Caco-2 (cell line): ENCODE measurements at regions not wholly inside any gene's neighbourhood (a gene's known extent, or its start where the extent isn't known, plus 50 kb on each side); places are given as distances from the start of the nearest gene placed in this dataset.

Source experiments
- BruUV-seq: library from RNA; stranded (reverse); fragments of 400-500 nt; replicated peaks from 2 replicates; lab custom pipeline; 2021; lab: Mats Ljungman, UMichigan
- CTCF ChIA-PET: fragments of 300-600 bp; sonication (Branson Sonifier 250); formaldehyde crosslinking; loops from one replicate; lab custom pipeline; 2022; ENCODE audit warnings: antibody characterized with exemption; lab: Charles Lee
- POLR2A ChIA-PET: fragments of 300-600 bp; sonication (Branson Sonifier 250); formaldehyde crosslinking; loops from one replicate; lab custom pipeline; 2022; ENCODE audit warnings: antibody characterized with exemption; lab: Charles Lee
- DNase-seq, 2 experiments: peaks; one replicate each; pipeline versions ENCODE4 v3.0.0 to v3.0.0-alpha.2; 2020 to 2022
- H3K27me3 ChIP-seq: replicated peaks from 2 replicates; pipeline ENCODE4 v1.6.0; 2011; ENCODE audit warnings: low read length; ENCODE audit not compliant: control insufficient read depth, insufficient read depth
- H3K36me3 ChIP-seq: 2 replicates; pipeline ENCODE4 v1.5.1; 2011; ENCODE audit warnings: low read length; ENCODE audit not compliant: control insufficient read depth, insufficient read depth
- H3K4me1 ChIP-seq: fragments of 250-450 bp; sonication (Bioruptor Pico); 2 replicates; pipeline ENCODE4 v1.5.1; 2020; ENCODE audit warnings: mild to moderate bottlenecking
- H3K4me3 ChIP-seq: 2 replicates; pipeline ENCODE4 v1.5.1; 2011; ENCODE audit warnings: low read depth, mild to moderate bottlenecking, control low read depth, low read length
- H3K9me3 ChIP-seq: fragments of 250-450 bp; sonication (Bioruptor Pico); 2 replicates; pipeline ENCODE4 v1.5.1; 2020; ENCODE audit warnings: mild to moderate bottlenecking, moderate library complexity
- H3K27ac Mint-ChIP-seq: one replicate; pipeline ENCODE4 v1.8.0; 2022; ENCODE audit warnings: mixed read lengths; ENCODE audit not compliant: unreplicated experiment
- H3K27me3 Mint-ChIP-seq: one replicate; pipeline ENCODE4 v1.8.0; 2022; ENCODE audit warnings: mixed read lengths; ENCODE audit not compliant: insufficient read depth, unreplicated experiment
- H3K36me3 Mint-ChIP-seq: one replicate; pipeline ENCODE4 v1.8.0; 2022; ENCODE audit warnings: mild to moderate bottlenecking, mixed read lengths; ENCODE audit not compliant: insufficient read depth, unreplicated experiment
- H3K4me1 Mint-ChIP-seq: one replicate; pipeline ENCODE4 v1.8.0; 2022; ENCODE audit warnings: low read depth, mixed read lengths; ENCODE audit not compliant: unreplicated experiment
- H3K4me3 Mint-ChIP-seq: one replicate; pipeline ENCODE4 v1.8.0; 2022; ENCODE audit warnings: mild to moderate bottlenecking, moderate library complexity, mixed read lengths; ENCODE audit not compliant: unreplicated experiment
- H3K9me3 Mint-ChIP-seq: one replicate; pipeline ENCODE4 v1.8.0; 2022; ENCODE audit warnings: mixed read lengths; ENCODE audit not compliant: unreplicated experiment
- intact Hi-C: fragments of 100-400 bp; cut with micrococcal nuclease; formaldehyde crosslinking; loops from one replicate; pipeline ENCODE4 v1.10.0; 2022; ENCODE audit not compliant: unreplicated experiment
- TF ChIP-seq, protein P1 (sequence below), 2 experiments: fragments of 200-600 bp in 1 of 2; IDR thresholded peaks; 1 replicate in 1 of 2; 2 replicates in 1 of 2; pipeline versions ENCODE4 v1.5.1 to v1.8.0; 2011 to 2022; ENCODE audit warnings: antibody characterized with exemption in 1 of 2, control low read depth in 1 of 2, inconsistent platforms in 1 of 2, low read depth in 1 of 2, low read length in 1 of 2, mild to moderate bottlenecking in 1 of 2, moderate library complexity in 1 of 2; ENCODE audit not compliant: insufficient read depth in 1 of 2, severe bottlenecking in 1 of 2, unreplicated experiment in 1 of 2

GRCh38 chr18:76121011-76121410 lies 374.0 kb downstream of the ZNF516 start:
- Histone ChIP-seq H3K4me3 (no peak overlapping the region), H3K27me3 (no peaks in the 10 kb centered on the region), H3K4me1 (no peaks in the 10 kb centered on the region), H3K36me3 (no peaks in the 10 kb centered on the region), H3K9me3 (no peaks in the 10 kb centered on the region)
- no peaks in the 10 kb centered on the region for H3K9me3 Mint-ChIP-seq
- H3K36me3 Mint-ChIP-seq = no peaks in the 10 kb centered on the region
- TF ChIP-seq, protein P1, sequence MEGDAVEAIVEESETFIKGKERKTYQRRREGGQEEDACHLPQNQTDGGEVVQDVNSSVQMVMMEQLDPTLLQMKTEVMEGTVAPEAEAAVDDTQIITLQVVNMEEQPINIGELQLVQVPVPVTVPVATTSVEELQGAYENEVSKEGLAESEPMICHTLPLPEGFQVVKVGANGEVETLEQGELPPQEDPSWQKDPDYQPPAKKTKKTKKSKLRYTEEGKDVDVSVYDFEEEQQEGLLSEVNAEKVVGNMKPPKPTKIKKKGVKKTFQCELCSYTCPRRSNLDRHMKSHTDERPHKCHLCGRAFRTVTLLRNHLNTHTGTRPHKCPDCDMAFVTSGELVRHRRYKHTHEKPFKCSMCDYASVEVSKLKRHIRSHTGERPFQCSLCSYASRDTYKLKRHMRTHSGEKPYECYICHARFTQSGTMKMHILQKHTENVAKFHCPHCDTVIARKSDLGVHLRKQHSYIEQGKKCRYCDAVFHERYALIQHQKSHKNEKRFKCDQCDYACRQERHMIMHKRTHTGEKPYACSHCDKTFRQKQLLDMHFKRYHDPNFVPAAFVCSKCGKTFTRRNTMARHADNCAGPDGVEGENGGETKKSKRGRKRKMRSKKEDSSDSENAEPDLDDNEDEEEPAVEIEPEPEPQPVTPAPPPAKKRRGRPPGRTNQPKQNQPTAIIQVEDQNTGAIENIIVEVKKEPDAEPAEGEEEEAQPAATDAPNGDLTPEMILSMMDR (IDR thresholded peaks at IDR 0.05; ENCODE audit: insufficient read depth in 1 of 2, low read depth in 1 of 2, low read length in 1 of 2, severe bottlenecking in 1 of 2, unreplicated experiment in 1 of 2) = no peak
- no TSS peak for BruUV-seq
- DNase-seq = no peak
- intact Hi-C loops = no loop called here
- ChIA-PET CTCF (no interaction called here), POLR2A (no interaction called here)
- H3K27me3 Mint-ChIP-seq = peaks cover 3% of the 10 kb centered on the region
- no peak overlapping the region for H3K27ac Mint-ChIP-seq
- H3K4me3 Mint-ChIP-seq = no peak overlapping the region
- H3K4me1 Mint-ChIP-seq = no peaks in the 10 kb centered on the region

GRCh38 chr18:76115580-76115979 lies 379.5 kb downstream of the ZNF516 start:
- BruUV-seq = no TSS peak
- no peaks in the 10 kb centered on the region for H3K9me3 ChIP-seq
- intact Hi-C loops = no loop called here
- POLR2A ChIA-PET = no interaction called here
- Mint-ChIP-seq H3K4me1 (no peaks in the 10 kb centered on the region), H3K9me3 (no peaks in the 10 kb centered on the region), H3K27ac (no peak overlapping the region), H3K27me3 (no peaks in the 10 kb centered on the region), H3K36me3 (no peaks in the 10 kb centered on the region), H3K4me3 (no peak overlapping the region)
- H3K36me3 ChIP-seq = no peaks in the 10 kb centered on the region
- H3K4me3 ChIP-seq = no peak overlapping the region
- CTCF ChIA-PET = no interaction called here
- H3K27me3 ChIP-seq = no peaks in the 10 kb centered on the region
- DNase-seq = no peak
- TF ChIP-seq, protein P1 (IDR thresholded peaks at IDR 0.05; ENCODE audit: insufficient read depth in 1 of 2, low read depth in 1 of 2, low read length in 1 of 2, severe bottlenecking in 1 of 2, unreplicated experiment in 1 of 2) = no peak
- no peaks in the 10 kb centered on the region for H3K4me1 ChIP-seq

GRCh38 chr18:76113101-76113500 lies 381.9 kb downstream of the ZNF516 start:
- no peaks in the 10 kb centered on the region for H3K4me1 Mint-ChIP-seq
- no peak for DNase-seq
- H3K27me3 Mint-ChIP-seq = no peaks in the 10 kb centered on the region
- H3K36me3 Mint-ChIP-seq = no peaks in the 10 kb centered on the region
- TF ChIP-seq, protein P1 (IDR thresholded peaks at IDR 0.05; ENCODE audit: insufficient read depth in 1 of 2, low read depth in 1 of 2, low read length in 1 of 2, severe bottlenecking in 1 of 2, unreplicated experiment in 1 of 2) = no peak
- Histone ChIP-seq H3K4me1 (no peaks in the 10 kb centered on the region), H3K9me3 (no peaks in the 10 kb centered on the region), H3K27me3 (no peaks in the 10 kb centered on the region), H3K36me3 (no peaks in the 10 kb centered on the region), H3K4me3 (no peak overlapping the region)
- no peak overlapping the region for H3K4me3 Mint-ChIP-seq
- ChIA-PET POLR2A (no interaction called here), CTCF (no interaction called here)
- no peaks in the 10 kb centered on the region for H3K9me3 Mint-ChIP-seq
- no TSS peak for BruUV-seq
- intact Hi-C loops = no loop called here
- no peak overlapping the region for H3K27ac Mint-ChIP-seq
